ENCODE measurements at regions not wholly inside any gene's neighbourhood (a gene's known extent, or its start where the extent isn't known, plus 50 kb on each side); places are given as distances from the start of the nearest gene placed in this dataset.
"Not testable (repeated sequence)": the region's sequence is repeated elsewhere in the genome, so short reads cannot be mapped to it uniquely, and the experiment has no call there.

DNA sequence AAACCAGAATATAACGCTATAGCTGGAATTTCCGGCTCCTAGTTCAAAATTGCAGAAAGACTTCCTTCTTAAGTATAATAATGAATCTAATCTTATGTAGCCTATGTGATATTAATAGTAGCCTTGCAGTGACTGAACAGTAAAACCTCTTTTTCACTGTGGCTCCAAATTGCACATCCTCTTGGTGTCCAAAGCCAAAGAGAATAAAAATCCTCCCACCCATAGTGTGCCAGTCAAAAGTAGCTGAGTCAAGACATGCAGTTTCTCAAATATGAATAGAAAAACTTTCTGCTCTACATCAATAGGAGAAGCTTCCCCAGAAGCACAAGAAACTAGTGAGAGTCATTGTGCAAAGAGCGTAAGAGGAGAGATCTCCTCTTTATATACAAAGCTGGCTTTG, 76.0 kb upstream of the PICALM start:
- no peaks in the 10 kb centered on the region for H3K27me3 ChIP-seq (ENCODE audit: insufficient read depth, low read length)
- no peak overlapping the region for H3K4me3 ChIP-seq (ENCODE audit: low read length)
- no peaks in the 10 kb centered on the region for H3K9me3 ChIP-seq (ENCODE audit: low read depth, low read length)
- H3K4me1 ChIP-seq (ENCODE audit: insufficient read depth, low read length): peaks cover 59% of the 10 kb centered on the region

DNA sequence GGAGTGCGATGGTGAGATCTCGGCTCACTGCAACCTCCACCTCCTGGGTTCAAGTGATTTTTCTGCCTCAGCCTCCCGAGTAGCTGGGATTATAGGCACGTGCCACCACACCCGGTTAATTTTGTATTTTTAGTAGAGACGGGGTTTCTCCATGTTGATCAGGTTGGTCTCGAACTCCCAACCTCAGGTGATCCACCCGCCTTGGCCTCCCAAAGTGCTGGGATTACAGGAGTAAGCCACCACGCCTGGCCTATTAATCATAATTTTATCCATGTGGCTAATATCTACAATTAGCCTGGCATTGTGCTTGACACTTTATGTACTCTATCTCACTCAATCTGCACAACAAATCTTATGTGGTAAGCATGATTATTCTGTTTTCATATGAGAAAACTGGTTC, 75.2 kb upstream of the PICALM start:
- not testable (repeated sequence) for H3K4me3 ChIP-seq (ENCODE audit: low read length); H3K27me3 ChIP-seq (ENCODE audit: insufficient read depth, low read length); H3K9me3 ChIP-seq (ENCODE audit: low read depth, low read length)
- peaks cover 67% of the 10 kb centered on the region for H3K4me1 ChIP-seq (ENCODE audit: insufficient read depth, low read length)

DNA sequence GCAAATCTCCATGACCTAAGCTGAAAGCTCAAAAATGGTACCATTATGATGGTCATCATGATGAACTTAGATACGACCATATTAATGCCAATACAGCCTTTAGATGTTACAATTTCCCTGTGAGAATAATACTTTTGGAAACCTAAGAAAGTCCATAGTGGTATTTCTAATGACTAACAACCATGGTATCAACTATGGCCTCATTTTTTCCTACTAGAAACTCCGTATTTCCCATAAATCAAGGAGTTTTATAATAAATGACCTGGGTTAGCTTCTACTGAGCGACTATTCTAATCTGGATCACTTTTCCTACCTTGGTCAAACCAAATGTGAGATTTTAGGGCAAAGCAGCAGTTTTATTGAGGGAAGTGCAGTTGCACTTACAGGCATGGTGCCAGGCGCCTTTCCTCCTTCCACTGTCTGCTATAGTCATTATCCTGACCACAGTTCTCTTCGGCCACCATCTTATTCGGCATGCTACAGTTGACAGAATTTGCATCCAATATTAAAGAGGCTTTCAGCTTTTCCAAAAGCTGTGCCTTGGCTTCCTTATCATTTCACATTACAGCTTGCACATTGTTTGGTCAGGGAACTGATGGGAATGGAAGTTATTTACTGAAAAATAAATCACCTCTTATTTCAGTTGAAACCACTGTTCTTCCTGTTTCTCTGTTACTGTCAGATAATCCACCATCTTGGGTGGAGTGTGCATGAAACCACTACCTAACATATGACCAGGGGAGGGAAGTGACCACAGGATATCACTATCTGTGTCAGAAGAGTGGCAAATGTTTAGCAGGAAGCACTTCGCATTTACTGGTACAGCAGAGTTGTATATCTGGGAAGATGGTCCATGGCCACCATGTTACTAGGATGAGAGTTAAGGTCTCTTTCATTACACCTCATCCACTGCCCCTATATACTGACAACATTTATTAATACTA, 74.5 kb upstream of the PICALM start:
- H3K9me3 ChIP-seq (ENCODE audit: low read depth, low read length): no peaks in the 10 kb centered on the region
- peaks cover 74% of the 10 kb centered on the region for H3K4me1 ChIP-seq (ENCODE audit: insufficient read depth, low read length)
- H3K27me3 ChIP-seq (ENCODE audit: insufficient read depth, low read length): no peaks in the 10 kb centered on the region
- no peak overlapping the region for H3K4me3 ChIP-seq (ENCODE audit: low read length)

DNA sequence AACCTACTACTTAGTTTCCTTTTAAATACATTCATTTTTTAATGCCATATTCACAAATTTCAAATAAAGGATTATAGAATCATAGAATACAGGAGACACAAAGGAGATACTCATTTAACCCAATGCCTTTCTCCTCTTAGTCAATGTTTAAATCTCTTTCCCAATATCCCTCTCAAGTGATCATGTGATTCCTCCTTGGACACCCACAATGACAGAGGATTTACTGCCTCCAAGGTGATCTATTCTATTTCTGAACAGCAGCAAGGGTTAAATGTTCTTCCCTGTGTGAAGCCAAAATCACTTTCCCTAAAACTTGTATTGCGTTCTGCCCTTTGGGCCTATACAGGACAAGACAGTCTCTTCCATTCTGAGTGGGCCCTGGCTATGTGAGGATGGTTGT, 73.3 kb upstream of the PICALM start:
- Histone ChIP-seq H3K9me3 (ENCODE audit: low read depth, low read length) (no peaks in the 10 kb centered on the region), H3K27me3 (ENCODE audit: insufficient read depth, low read length) (no peaks in the 10 kb centered on the region), H3K4me1 (ENCODE audit: insufficient read depth, low read length) (peaks cover 86% of the 10 kb centered on the region), H3K4me3 (ENCODE audit: low read length) (no peak overlapping the region)

DNA sequence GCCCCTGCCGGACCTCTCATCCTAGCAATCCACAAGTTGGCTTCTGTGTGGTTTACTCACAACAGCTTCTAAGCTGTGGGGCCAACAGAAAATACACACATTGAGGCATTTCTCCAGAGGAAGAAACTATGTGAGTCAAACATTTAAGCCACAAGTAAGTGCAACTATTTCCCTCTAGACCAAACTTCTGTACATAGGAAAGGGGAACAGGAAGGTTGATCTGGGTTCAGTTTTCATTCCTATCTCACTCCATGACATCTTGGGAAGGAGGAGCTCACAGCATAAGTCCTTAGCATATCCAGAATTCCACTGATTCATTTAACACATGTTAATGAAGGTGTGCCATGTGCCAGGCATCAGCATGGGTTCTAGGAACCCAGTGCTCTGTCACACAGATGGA, 72.8 kb upstream of the PICALM start:
- H3K4me3 ChIP-seq (ENCODE audit: low read length): no peak overlapping the region
- H3K9me3 ChIP-seq (ENCODE audit: low read depth, low read length): no peaks in the 10 kb centered on the region
- no peaks in the 10 kb centered on the region for H3K27me3 ChIP-seq (ENCODE audit: insufficient read depth, low read length)
- H3K4me1 ChIP-seq (ENCODE audit: insufficient read depth, low read length): peaks cover 88% of the 10 kb centered on the region

DNA sequence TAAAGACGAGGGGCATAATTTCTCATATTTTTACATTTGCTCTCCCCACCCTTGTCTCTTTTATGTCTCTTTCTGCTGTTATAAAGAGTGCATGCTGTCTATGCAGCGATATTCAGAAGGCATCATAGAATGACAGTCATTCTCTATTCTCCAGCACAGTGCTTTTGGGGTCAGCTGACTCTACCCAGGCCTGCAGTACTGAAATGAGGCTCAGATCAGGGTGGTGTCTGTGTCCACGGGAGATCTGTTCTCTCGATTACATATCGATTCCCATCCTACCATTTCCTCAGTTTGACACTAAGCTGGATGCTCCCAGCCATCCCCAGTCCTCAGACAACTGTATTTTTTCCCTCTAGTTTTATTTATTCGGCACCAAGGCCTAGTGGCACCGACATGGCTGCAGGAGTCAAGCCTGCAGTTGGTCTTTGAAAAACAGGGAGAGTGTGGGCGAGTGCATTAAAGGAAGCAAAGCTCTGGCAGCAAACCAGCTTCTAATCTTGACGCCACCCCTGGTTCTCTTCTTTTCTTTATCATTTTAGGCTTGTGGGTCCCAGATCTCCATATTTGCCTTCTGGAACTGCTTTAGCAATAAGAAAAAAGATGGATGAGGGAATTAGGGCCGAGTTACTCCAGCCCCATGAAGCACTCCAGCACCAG, 71.6 kb upstream of the PICALM start:
- Histone ChIP-seq H3K4me1 (ENCODE audit: insufficient read depth, low read length) (peaks cover 97% of the 10 kb centered on the region), H3K4me3 (ENCODE audit: low read length) (no peak overlapping the region), H3K27me3 (ENCODE audit: insufficient read depth, low read length) (no peaks in the 10 kb centered on the region), H3K9me3 (ENCODE audit: low read depth, low read length) (no peaks in the 10 kb centered on the region)

DNA sequence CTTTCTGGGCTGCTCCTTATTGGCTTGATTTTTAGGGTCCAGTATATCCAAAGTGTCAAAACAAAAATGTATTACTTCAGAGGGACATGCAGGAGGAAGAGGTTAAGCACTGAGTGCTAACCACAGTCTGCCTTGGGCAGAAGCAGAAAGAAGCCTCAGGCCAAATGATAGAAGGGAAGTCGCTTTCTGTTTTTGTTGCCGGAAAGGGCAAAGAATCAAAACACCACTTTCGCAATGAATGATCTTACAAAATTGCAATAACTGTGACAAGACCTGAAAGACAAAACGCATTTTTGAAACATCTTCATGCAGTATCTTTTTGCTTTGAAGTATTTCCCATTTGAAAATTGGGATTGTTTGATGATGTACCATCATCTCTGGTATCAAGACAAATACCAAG, 70.1 kb upstream of the PICALM start:
- Histone ChIP-seq H3K4me1 (ENCODE audit: insufficient read depth, low read length) (peaks cover 96% of the 10 kb centered on the region), H3K9me3 (ENCODE audit: low read depth, low read length) (no peaks in the 10 kb centered on the region), H3K4me3 (ENCODE audit: low read length) (no peak overlapping the region), H3K27me3 (ENCODE audit: insufficient read depth, low read length) (no peaks in the 10 kb centered on the region)

DNA sequence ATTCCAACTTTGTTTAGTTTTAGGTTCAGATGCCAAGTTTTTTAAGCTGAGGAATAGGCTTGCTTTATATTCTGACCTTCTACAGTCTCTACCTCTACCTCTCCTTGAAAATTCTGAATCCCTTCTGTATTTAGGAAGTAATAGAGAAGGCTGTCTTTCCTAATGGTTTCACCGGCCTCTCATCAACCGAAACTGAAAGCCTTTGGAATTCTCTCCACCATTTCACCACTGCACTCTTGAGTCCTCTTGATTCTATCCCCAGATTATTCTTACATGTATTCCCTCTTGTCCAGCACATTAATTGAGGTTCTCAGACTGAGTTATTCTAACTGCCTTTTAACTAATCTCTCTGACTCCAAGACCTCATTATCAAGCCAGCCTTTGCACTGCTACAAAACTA, 67.7 kb upstream of the PICALM start:
- Histone ChIP-seq H3K4me1 (ENCODE audit: insufficient read depth, low read length) (peaks cover 75% of the 10 kb centered on the region), H3K27me3 (ENCODE audit: insufficient read depth, low read length) (no peaks in the 10 kb centered on the region), H3K4me3 (ENCODE audit: low read length) (no peak overlapping the region), H3K9me3 (ENCODE audit: low read depth, low read length) (no peaks in the 10 kb centered on the region)

DNA sequence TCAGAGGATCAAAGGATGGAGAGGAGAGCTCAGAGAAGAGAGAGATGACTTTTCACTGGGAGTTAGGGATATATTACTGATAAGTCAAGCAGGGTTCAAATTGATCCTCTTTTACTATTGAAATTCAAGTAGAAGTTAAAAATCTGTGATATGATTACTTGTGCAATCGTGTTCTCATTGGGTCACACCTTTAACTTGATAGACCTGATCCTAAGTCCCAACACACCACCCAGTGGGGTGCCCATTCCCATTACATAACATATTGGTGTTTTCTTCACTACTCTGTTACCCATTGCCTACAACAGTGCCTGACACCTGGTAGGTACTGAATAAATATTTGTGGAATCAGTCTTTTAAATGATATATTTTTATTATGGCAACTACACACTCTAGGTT, 66.4 kb upstream of the PICALM start:
- H3K4me3 ChIP-seq (ENCODE audit: low read length): no peak overlapping the region
- H3K9me3 ChIP-seq (ENCODE audit: low read depth, low read length): no peaks in the 10 kb centered on the region
- H3K4me1 ChIP-seq (ENCODE audit: insufficient read depth, low read length): peaks cover 69% of the 10 kb centered on the region
- no peaks in the 10 kb centered on the region for H3K27me3 ChIP-seq (ENCODE audit: insufficient read depth, low read length)

DNA sequence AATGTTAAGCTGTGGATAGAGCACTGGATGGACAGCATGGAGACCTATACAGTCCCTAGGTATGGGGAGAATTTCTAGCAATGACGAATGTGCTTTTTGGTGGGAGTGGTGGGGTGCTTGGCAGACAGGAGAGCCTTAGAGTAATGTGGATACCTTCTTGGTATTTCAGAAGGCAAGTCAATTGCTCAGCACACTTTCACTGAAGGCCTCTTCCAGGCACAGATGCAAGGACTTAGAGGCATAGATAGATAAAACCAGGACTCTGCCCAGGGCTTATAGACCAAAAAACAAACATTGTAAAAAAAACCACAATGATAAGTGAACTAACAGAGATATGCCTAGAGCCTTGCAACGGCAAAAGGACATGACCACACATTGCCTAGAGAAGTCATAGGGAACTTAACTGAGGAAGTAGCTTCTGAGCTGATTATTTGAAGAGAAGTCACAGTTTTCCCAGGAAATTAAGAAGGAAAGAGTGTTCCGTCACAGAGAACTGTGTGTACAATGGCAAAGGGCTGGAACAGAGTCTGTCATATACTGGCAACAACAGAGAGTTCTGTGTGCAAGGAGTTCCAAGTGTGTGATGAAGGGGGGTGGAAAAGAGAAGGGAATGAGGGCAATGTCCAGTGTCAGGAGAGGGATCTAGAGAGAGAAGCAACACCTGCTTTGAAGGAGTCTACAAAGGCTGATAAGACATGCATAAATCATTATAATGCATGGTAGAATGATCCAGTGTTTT, 65.9 kb upstream of the PICALM start:
- no peaks in the 10 kb centered on the region for H3K9me3 ChIP-seq (ENCODE audit: low read depth, low read length)
- no peak overlapping the region for H3K4me3 ChIP-seq (ENCODE audit: low read length)
- no peaks in the 10 kb centered on the region for H3K27me3 ChIP-seq (ENCODE audit: insufficient read depth, low read length)
- H3K4me1 ChIP-seq (ENCODE audit: insufficient read depth, low read length): peaks cover 63% of the 10 kb centered on the region

DNA sequence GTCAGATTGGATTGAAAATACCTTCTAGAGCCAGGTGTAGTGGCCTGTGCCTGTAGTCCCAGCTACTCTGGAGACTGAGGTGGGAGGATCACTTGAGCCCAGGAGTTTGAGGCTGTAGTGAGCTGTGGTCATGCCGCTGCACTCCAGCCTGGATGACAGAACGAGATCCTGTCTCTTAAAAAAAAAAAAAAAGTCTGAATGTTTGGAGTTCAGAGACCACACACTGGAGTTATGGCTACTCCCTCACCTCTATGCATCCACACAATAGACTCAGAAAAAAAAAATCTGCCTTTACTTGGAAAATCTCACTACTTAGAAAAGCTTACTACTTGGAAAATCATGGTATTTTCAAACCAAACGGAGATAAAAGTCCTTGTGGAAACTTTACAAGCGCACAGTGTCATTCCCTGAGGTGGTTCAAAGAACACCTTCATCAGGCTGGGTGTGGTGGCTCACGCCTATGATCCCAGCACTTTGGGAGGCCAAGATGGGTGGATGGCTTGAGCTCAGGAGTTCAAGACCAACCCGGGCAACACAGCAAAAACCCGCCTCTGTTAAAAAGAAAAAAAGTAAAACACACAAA, 63.9 kb upstream of the PICALM start:
- H3K4me1 ChIP-seq (ENCODE audit: insufficient read depth, low read length): peaks cover 43% of the 10 kb centered on the region
- no peaks in the 10 kb centered on the region for H3K27me3 ChIP-seq (ENCODE audit: insufficient read depth, low read length)
- H3K4me3 ChIP-seq (ENCODE audit: low read length): no peak overlapping the region
- no peaks in the 10 kb centered on the region for H3K9me3 ChIP-seq (ENCODE audit: low read depth, low read length)

DNA sequence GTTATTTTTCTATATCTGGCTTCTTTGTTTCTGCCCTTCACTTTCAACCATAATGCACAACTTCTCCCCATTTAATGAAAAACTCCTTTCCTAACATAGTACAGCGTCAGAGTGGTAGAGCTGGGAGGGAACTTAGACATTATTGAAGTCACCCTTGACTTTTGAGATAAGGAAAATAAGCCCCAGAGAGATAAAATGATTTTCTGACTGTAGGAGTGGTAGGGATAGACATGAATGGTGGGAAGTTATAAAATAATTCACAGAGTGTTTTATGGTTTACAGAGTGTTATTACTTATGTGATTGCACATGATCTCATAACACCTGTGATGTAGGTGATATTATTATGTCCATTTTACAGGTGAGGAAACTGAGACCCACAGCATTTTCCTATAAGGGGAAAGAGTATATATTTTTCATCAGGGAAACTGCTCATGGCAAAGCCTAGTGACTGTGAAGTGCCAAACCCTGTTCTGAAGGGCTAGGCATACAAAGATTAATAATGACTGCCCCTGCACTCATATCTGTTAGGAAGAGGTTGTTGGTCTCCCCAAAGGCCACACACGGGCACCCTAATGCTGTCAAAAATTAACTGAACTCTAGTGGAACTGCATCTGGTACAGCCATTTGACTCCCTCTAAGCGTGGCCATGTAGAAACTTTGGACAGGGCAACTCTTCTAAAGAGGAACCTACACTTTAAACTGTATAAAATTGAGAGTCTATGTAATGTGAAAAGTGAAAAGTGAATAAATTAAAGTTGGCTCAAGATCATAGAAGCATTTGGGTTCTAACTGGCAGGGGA, 61.1 kb upstream of the PICALM start:
- Histone ChIP-seq H3K9me3 (ENCODE audit: low read depth, low read length) (no peaks in the 10 kb centered on the region), H3K4me1 (ENCODE audit: insufficient read depth, low read length) (peaks cover 17% of the 10 kb centered on the region), H3K4me3 (ENCODE audit: low read length) (no peak overlapping the region), H3K27me3 (ENCODE audit: insufficient read depth, low read length) (no peaks in the 10 kb centered on the region)

DNA sequence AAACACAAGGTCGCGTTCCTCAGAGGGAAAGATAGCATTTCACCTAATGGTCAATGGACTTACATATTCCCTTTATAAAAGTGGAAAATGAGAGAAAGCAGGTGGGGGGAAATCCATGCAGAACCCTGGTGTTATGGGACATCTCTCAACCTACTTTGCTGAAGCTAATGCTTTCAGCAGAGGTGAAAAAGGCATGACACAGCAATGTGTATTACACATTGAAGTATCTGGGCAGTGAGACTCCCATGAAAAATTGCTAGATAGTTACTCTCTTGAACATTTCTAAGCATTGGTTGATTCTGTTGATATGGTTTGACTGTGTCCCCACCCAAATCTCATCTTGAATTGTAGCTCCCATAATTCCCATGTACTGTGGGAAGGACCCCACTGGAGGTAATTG, 60.0 kb upstream of the PICALM start:
- Histone ChIP-seq H3K27me3 (ENCODE audit: insufficient read depth, low read length) (no peaks in the 10 kb centered on the region), H3K4me1 (ENCODE audit: insufficient read depth, low read length) (peaks cover 9% of the 10 kb centered on the region), H3K4me3 (ENCODE audit: low read length) (no peak overlapping the region), H3K9me3 (ENCODE audit: low read depth, low read length) (no peaks in the 10 kb centered on the region)

DNA sequence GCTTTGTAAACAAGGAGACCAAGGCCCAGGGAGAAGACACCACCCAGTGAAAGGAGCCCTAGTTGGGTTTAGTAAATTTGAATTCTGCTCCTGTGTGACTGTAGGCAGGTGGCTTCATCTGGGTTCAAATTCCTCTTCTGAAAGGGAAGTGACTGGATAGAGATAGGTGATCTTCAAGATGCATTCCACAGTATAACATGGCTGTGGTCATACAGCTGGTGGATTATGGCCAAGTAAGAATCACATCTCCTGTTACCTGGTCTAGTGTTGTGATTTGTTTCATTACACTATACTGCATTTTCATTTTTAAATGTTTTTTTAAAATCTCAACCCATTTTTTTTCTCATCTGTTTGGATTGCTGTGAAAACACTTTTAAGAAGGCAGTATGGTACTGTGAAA, 58.0 kb upstream of the PICALM start:
- Histone ChIP-seq H3K4me3 (ENCODE audit: low read length) (no peak overlapping the region), H3K27me3 (ENCODE audit: insufficient read depth, low read length) (no peaks in the 10 kb centered on the region), H3K9me3 (ENCODE audit: low read depth, low read length) (no peaks in the 10 kb centered on the region), H3K4me1 (ENCODE audit: insufficient read depth, low read length) (peaks cover 9% of the 10 kb centered on the region)
